GM23338 (cell line): ENCODE measurements at regions not wholly inside any gene's neighbourhood (a gene's known extent, or its start where the extent isn't known, plus 50 kb on each side); places are given as distances from the start of the nearest gene placed in this dataset.

Experiments used
- CREB1 ChIP-seq: fragments of 250-450 bp; sonication (Bioruptor Pico); IDR thresholded peaks from 2 replicates; pipeline ENCODE4 v1.5.0; 2020; ENCODE audit warnings: low read depth, mild to moderate bottlenecking, moderate library complexity
- CTCF ChIP-seq, 2 experiments: fragments of 200-600 bp in 1 of 2; sonication (generic) in 1 of 2; conservative IDR thresholded peaks; 2 replicates each; pipeline versions ENCODE4 v1.5.1 to v1.6.1; 2016 to 2017; ENCODE audit warnings: antibody characterized with exemption in 2 of 2, low read depth in 2 of 2, mild to moderate bottlenecking in 2 of 2, moderate library complexity in 1 of 2
- ETS1 ChIP-seq: IDR thresholded peaks from 2 replicates; pipeline ENCODE4 v1.6.1; 2016; ENCODE audit warnings: antibody characterized with exemption
- EZH2 ChIP-seq: fragments of 200-600 bp; sonication (generic); IDR thresholded peaks from one replicate; pipeline ENCODE4 v1.8.0; 2017; ENCODE audit warnings: antibody characterized with exemption, mild to moderate bottlenecking, low read depth; ENCODE audit not compliant: unreplicated experiment
- EZH2phosphoT487 ChIP-seq: fragments of 200-600 bp; sonication (generic); IDR thresholded peaks from one replicate; pipeline ENCODE4 v1.8.1; 2018; ENCODE audit warnings: antibody characterized with exemption; ENCODE audit not compliant: unreplicated experiment
- JUNB ChIP-seq: IDR thresholded peaks from one replicate; pipeline ENCODE4 v1.6.1; 2016; ENCODE audit warnings: antibody characterized with exemption; ENCODE audit not compliant: unreplicated experiment
- POLR2AphosphoS5 ChIP-seq: IDR thresholded peaks from 2 replicates; pipeline ENCODE4 v1.6.1; 2016; ENCODE audit warnings: antibody characterized with exemption, low read depth
- REST ChIP-seq: IDR thresholded peaks from one replicate; pipeline ENCODE4 v1.6.1; 2018; ENCODE audit warnings: antibody characterized with exemption; ENCODE audit not compliant: unreplicated experiment
- ZNF114 ChIP-seq: fragments of 250-450 bp; sonication (Bioruptor Pico); IDR thresholded peaks from 2 replicates; pipeline ENCODE4 v1.5.0; 2020; ENCODE audit warnings: mild to moderate bottlenecking, moderate library complexity
- ZNF462 ChIP-seq: fragments of 250-450 bp; sonication (Bioruptor Pico); IDR thresholded peaks from 2 replicates; pipeline ENCODE4 v1.5.0; 2020; ENCODE audit warnings: mild to moderate bottlenecking, moderate library complexity

GRCh38 chr1:99456536-99456935 is 189.4 kb upstream of the PALMD start:
- no peak for TF ChIP-seq CTCF (conservative IDR thresholded peaks at IDR 0.05; ENCODE audit: low read depth in 2 of 2)
- no peak for TF ChIP-seq CREB1 (CRISPR knock-in tag)
- no peak for TF ChIP-seq POLR2AphosphoS5
- no peak for TF ChIP-seq EZH2
- no peak for TF ChIP-seq JUNB
- TF ChIP-seq REST = no peak
- no peak for TF ChIP-seq EZH2phosphoT487
- TF ChIP-seq ZNF462 (CRISPR knock-in tag) = no peak
- no peak for TF ChIP-seq ETS1
- TF ChIP-seq ZNF114 (CRISPR knock-in tag) = no peak
